ENCODE measurements at regions not wholly inside any gene's neighbourhood (a gene's known extent, or its start where the extent isn't known, plus 50 kb on each side); places are given as distances from the start of the nearest gene placed in this dataset.

GRCh38 chr1:103441342-103441741 lies 84.2 kb upstream of the RNPC3 start:
- TF ChIP-seq POLR2AphosphoS5 (IDR thresholded peaks at IDR 0.05; ENCODE audit: low read depth) (no peak), EZH2phosphoT487 (IDR thresholded peaks at IDR 0.05; ENCODE audit: unreplicated experiment) (no peak), ZNF331 (CRISPR knock-in tag; IDR thresholded peaks at IDR 0.05; ENCODE audit: low read depth) (no peak), EZH2 (IDR thresholded peaks at IDR 0.05; ENCODE audit: low read depth, unreplicated experiment) (no peak)
- TF ChIP-seq, protein P1, sequence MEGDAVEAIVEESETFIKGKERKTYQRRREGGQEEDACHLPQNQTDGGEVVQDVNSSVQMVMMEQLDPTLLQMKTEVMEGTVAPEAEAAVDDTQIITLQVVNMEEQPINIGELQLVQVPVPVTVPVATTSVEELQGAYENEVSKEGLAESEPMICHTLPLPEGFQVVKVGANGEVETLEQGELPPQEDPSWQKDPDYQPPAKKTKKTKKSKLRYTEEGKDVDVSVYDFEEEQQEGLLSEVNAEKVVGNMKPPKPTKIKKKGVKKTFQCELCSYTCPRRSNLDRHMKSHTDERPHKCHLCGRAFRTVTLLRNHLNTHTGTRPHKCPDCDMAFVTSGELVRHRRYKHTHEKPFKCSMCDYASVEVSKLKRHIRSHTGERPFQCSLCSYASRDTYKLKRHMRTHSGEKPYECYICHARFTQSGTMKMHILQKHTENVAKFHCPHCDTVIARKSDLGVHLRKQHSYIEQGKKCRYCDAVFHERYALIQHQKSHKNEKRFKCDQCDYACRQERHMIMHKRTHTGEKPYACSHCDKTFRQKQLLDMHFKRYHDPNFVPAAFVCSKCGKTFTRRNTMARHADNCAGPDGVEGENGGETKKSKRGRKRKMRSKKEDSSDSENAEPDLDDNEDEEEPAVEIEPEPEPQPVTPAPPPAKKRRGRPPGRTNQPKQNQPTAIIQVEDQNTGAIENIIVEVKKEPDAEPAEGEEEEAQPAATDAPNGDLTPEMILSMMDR (conservative IDR thresholded peaks at IDR 0.05; ENCODE audit: low read depth in 2 of 2), result no peak
